Neural crest cell (in vitro differentiated cells): ENCODE measurements at regions not wholly inside any gene's neighbourhood (a gene's known extent, or its start where the extent isn't known, plus 50 kb on each side); places are given as distances from the start of the nearest gene placed in this dataset.
"Not testable (repeated sequence)": the region's sequence is repeated elsewhere in the genome, so short reads cannot be mapped to it uniquely, and the experiment has no call there.

Experiments used
- DNase-seq: peaks from one replicate; pipeline ENCODE4 v3.0.0; 2021; ENCODE audit warnings: low read depth, mixed read lengths, low spot score
- H3K27ac Mint-ChIP-seq: one replicate; pipeline ENCODE4 v1.8.0; 2021; ENCODE audit warnings: mild to moderate bottlenecking, mixed read lengths; ENCODE audit not compliant: unreplicated experiment
- H3K27me3 Mint-ChIP-seq: 2 replicates; pipeline ENCODE4 v1.8.0; 2021; ENCODE audit warnings: low read depth, mild to moderate bottlenecking, mixed read lengths
- H3K36me3 Mint-ChIP-seq: 2 replicates; pipeline ENCODE4 v1.8.0; 2021; ENCODE audit warnings: low read depth, mild to moderate bottlenecking, mixed read lengths
- H3K4me1 Mint-ChIP-seq: 2 replicates; pipeline ENCODE4 v1.8.0; 2021; ENCODE audit warnings: mixed read lengths
- H3K4me3 Mint-ChIP-seq: one replicate; pipeline ENCODE4 v1.8.0; 2021; ENCODE audit warnings: mild to moderate bottlenecking, mixed read lengths
- H3K9me3 Mint-ChIP-seq: 2 replicates; pipeline ENCODE4 v1.8.0; 2021; ENCODE audit warnings: mixed read lengths
- TF ChIP-seq, protein P1 (sequence below): fragments of 200-600 bp; sonication (generic); conservative IDR thresholded peaks from 2 replicates; pipeline ENCODE4 v1.5.0; 2021; ENCODE audit warnings: antibody characterized with exemption, mild to moderate bottlenecking

DNA sequence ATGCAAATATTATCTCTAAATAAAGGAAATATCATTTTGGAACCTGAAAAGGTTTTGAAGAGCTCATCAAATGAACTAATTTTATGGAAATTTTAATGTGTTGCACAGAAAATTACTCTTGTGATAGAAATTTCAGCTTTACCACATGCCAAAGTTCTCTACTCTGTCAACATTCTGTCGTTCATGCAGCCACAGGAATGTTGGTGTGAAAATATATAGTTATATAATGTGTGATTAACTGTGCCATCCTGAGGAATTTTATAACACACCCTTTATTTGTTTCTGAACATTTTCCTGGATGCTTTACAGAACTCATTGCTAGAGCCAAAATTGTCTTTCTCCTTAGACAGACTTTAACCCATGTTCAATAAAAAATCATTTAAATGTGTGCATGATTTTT lies 202.5 kb upstream of the SLC8A1 start:
- H3K27ac Mint-ChIP-seq = no peak overlapping the region
- TF ChIP-seq, protein P1, sequence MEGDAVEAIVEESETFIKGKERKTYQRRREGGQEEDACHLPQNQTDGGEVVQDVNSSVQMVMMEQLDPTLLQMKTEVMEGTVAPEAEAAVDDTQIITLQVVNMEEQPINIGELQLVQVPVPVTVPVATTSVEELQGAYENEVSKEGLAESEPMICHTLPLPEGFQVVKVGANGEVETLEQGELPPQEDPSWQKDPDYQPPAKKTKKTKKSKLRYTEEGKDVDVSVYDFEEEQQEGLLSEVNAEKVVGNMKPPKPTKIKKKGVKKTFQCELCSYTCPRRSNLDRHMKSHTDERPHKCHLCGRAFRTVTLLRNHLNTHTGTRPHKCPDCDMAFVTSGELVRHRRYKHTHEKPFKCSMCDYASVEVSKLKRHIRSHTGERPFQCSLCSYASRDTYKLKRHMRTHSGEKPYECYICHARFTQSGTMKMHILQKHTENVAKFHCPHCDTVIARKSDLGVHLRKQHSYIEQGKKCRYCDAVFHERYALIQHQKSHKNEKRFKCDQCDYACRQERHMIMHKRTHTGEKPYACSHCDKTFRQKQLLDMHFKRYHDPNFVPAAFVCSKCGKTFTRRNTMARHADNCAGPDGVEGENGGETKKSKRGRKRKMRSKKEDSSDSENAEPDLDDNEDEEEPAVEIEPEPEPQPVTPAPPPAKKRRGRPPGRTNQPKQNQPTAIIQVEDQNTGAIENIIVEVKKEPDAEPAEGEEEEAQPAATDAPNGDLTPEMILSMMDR = no peak
- peaks cover 7% of the 10 kb centered on the region for H3K27me3 Mint-ChIP-seq
- no peaks in the 10 kb centered on the region for H3K4me1 Mint-ChIP-seq
- DNase-seq = no peak
- no peaks in the 10 kb centered on the region for H3K36me3 Mint-ChIP-seq
- H3K4me3 Mint-ChIP-seq = no peak overlapping the region
- no peaks in the 10 kb centered on the region for H3K9me3 Mint-ChIP-seq

DNA sequence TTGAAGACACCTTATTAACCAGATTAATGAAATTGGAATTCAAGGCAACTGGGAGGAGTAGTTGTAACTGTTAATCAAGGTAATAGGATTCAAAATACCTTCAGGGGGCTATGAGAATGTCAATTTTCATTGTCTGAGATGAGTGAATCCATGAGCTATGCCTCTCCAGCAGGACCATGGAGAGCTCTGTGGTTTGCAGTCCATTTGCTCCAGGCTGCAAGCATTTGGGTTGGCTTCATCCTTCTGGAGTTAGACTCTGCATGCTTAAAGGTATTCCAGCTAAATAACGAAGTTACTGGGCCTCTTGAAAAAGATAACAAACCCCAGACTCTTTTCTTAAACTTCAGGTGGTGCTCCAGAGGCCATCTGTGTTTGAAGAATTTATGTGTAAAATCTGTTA lies 207.1 kb upstream of the SLC8A1 start:
- no peaks in the 10 kb centered on the region for H3K9me3 Mint-ChIP-seq
- no peak overlapping the region for H3K4me3 Mint-ChIP-seq
- no peaks in the 10 kb centered on the region for H3K4me1 Mint-ChIP-seq
- DNase-seq = no peak
- TF ChIP-seq, protein P1 = no peak
- no peak overlapping the region for H3K27ac Mint-ChIP-seq
- H3K36me3 Mint-ChIP-seq = no peaks in the 10 kb centered on the region
- peaks cover 11% of the 10 kb centered on the region for H3K27me3 Mint-ChIP-seq

DNA sequence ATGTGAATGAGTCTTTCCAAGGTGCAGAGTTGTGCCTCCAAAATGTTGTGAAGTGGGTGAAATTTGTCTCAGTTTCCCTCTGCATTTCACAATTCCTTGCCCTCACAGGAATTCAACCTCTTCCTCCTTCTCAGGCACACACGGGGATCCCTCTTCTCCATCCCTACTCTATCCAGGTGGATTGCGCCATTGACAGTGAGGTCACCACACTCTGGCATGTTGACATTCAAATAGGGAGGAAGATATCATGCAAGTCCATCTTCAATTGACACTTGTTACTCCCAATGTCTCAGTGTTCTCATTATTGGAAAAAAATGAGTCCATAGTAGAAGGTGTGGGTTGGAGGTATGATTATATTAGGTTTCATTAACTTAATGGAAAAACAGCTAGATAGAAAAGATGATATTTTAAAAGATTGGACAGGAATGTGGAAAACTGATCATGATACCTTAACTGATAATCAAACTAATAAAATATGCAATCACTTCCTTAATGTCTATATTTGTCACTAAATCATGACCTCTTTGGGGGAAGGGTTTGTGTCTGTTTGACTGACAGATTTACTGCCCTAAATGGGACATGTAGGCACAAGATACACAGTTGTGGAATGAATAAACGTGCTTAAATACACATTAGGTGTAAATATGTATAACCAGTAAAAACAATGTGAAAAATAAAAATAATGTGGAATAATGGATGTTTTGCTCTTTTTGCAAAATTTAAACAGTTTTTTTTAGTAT lies 213.8 kb upstream of the SLC8A1 start:
- H3K27me3 Mint-ChIP-seq = peaks cover 4% of the 10 kb centered on the region
- H3K4me3 Mint-ChIP-seq = no peak overlapping the region
- no peaks in the 10 kb centered on the region for H3K36me3 Mint-ChIP-seq
- TF ChIP-seq, protein P1 = no peak
- no peak for DNase-seq
- no peaks in the 10 kb centered on the region for H3K4me1 Mint-ChIP-seq
- no peaks in the 10 kb centered on the region for H3K9me3 Mint-ChIP-seq
- no peak overlapping the region for H3K27ac Mint-ChIP-seq

DNA sequence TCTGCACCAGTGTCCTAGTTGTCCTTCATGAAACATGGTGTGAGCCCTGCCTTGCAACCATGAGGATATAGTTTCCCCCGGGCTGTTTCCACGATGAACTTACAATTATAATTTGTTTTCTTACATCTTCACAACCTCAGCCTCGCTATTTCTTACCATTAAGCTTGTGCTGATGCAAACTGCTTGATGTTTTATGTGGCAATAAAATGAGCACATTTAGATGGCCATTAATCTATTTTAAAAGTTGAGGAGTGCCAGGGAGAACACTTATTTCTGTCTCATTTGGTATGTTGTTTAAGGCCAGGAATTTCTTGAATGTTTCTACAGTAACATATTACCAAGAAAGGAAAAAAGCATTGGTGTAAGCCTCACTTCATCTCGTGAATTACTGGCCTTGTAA lies 214.5 kb upstream of the SLC8A1 start:
- H3K4me3 Mint-ChIP-seq = no peak overlapping the region
- H3K27ac Mint-ChIP-seq = no peak overlapping the region
- TF ChIP-seq, protein P1 = no peak
- H3K9me3 Mint-ChIP-seq = no peaks in the 10 kb centered on the region
- DNase-seq = no peak
- H3K36me3 Mint-ChIP-seq = no peaks in the 10 kb centered on the region
- peaks cover 4% of the 10 kb centered on the region for H3K27me3 Mint-ChIP-seq
- no peaks in the 10 kb centered on the region for H3K4me1 Mint-ChIP-seq

DNA sequence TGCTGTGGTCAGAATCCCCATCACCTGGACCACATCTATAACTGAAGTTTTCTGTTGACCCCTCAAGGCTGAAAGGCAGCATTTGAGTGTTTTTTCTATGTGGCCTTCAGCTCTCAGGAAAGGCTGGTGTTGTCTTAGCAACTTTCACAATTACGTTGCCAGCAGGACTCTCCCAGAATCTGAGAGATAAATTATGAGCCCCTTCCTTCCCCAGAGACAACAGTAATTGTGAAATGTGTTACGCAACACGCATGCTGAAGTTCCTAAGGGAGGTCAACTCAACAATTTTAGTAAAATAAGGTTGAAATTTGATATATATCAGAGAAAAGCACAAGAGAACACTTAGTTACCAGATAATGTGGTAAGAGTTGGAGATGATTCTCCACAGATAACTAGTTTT lies 216.5 kb upstream of the SLC8A1 start:
- no peaks in the 10 kb centered on the region for H3K4me1 Mint-ChIP-seq
- TF ChIP-seq, protein P1 = no peak
- no peak overlapping the region for H3K27ac Mint-ChIP-seq
- no peak for DNase-seq
- H3K27me3 Mint-ChIP-seq = no peaks in the 10 kb centered on the region
- H3K9me3 Mint-ChIP-seq = peaks cover 3% of the 10 kb centered on the region
- H3K4me3 Mint-ChIP-seq = no peak overlapping the region
- no peaks in the 10 kb centered on the region for H3K36me3 Mint-ChIP-seq

DNA sequence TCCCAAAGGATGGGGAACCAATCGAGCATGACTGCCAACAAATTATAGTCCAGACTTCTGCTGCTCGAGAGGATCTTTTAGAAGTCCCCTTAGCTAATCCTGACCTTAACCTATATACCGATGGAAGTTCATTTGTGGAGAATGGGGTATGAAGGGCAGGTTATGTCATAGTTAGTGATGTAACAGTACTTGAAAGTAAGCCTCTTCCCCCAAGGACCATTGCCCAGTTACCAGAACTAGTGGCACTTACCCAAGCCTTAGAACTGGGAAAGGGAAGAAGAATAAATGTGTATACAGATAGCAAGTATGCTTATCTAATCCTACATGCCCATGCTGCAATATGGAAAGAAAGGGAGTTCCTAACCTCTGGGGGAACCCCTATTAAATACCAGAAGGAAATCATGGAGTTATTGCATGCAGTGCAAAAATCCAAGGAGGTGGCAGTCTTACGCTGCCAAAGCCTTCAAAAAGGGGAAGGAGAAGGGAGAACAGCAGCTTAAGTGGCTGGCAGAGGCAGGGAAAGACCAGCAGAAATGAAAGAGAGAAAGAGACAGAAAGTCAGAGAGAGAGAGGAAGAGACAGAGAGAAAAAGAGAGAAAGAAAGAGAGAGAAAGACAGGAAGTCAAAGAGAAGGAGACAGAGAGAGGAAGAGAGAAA lies 224.4 kb upstream of the SLC8A1 start:
- H3K27me3 Mint-ChIP-seq, H3K9me3 Mint-ChIP-seq, DNase-seq, H3K27ac Mint-ChIP-seq, H3K36me3 Mint-ChIP-seq, H3K4me3 Mint-ChIP-seq, H3K4me1 Mint-ChIP-seq: not testable (repeated sequence)
